ENCODE measurements at regions not wholly inside any gene's neighbourhood (a gene's known extent, or its start where the extent isn't known, plus 50 kb on each side); places are given as distances from the start of the nearest gene placed in this dataset.

GRCh38 chr11:105443623-105444022 lies 166.2 kb upstream of the GRIA4 start:
- no peak for TF ChIP-seq CTCF (IDR thresholded peaks at IDR 0.05; ENCODE audit: unreplicated experiment)
- Mint-ChIP-seq H3K27ac (ENCODE audit: low read depth, unreplicated experiment) (no peak overlapping the region), H3K36me3 (ENCODE audit: insufficient read depth, unreplicated experiment) (no peaks in the 10 kb centered on the region), H3K27me3 (ENCODE audit: insufficient read depth, unreplicated experiment) (no peaks in the 10 kb centered on the region), H3K4me1 (ENCODE audit: insufficient read depth, unreplicated experiment) (no peaks in the 10 kb centered on the region), H3K9me3 (ENCODE audit: unreplicated experiment) (peaks cover 18% of the 10 kb centered on the region), H3K4me3 (ENCODE audit: unreplicated experiment) (no peak overlapping the region)
- ChIA-PET POLR2A (no interaction called here), CTCF (no interaction called here)
- no peak for DNase-seq (ENCODE audit: unreplicated experiment)
- no TSS peak for BruUV-seq (replicated peaks)
- intact Hi-C loops (cut with micrococcal nuclease), result no loop called here

- ChIA-PET CTCF (no interaction called here), POLR2A (no interaction called here)
- no peak overlapping the region for H3K4me3 Mint-ChIP-seq (ENCODE audit: unreplicated experiment)
- no peak overlapping the region for H3K27ac Mint-ChIP-seq (ENCODE audit: low read depth, unreplicated experiment)
- H3K27me3 Mint-ChIP-seq (ENCODE audit: insufficient read depth, unreplicated experiment), result no peaks in the 10 kb centered on the region
- peaks cover 6% of the 10 kb centered on the region for H3K4me1 Mint-ChIP-seq (ENCODE audit: insufficient read depth, unreplicated experiment)
- no peaks in the 10 kb centered on the region for H3K9me3 Mint-ChIP-seq (ENCODE audit: unreplicated experiment)
- DNase-seq (ENCODE audit: unreplicated experiment), result no peak
- TF ChIP-seq CTCF (IDR thresholded peaks at IDR 0.05; ENCODE audit: unreplicated experiment), result no peak
- H3K36me3 Mint-ChIP-seq (ENCODE audit: insufficient read depth, unreplicated experiment), result no peaks in the 10 kb centered on the region
- intact Hi-C loops (cut with micrococcal nuclease), result no loop called here
- BruUV-seq (replicated peaks), result no TSS peak
These were observed 177.5 kb upstream of the GRIA4 start for GRCh38 chr11:105432241-105432995.

- Mint-ChIP-seq H3K4me3 (ENCODE audit: unreplicated experiment) (no peak overlapping the region), H3K36me3 (ENCODE audit: insufficient read depth, unreplicated experiment) (no peaks in the 10 kb centered on the region), H3K27ac (ENCODE audit: low read depth, unreplicated experiment) (no peak overlapping the region), H3K27me3 (ENCODE audit: insufficient read depth, unreplicated experiment) (no peaks in the 10 kb centered on the region), H3K9me3 (ENCODE audit: unreplicated experiment) (no peaks in the 10 kb centered on the region), H3K4me1 (ENCODE audit: insufficient read depth, unreplicated experiment) (peaks cover 6% of the 10 kb centered on the region)
- CTCF ChIA-PET, result no interaction called here
- no peak for DNase-seq (ENCODE audit: unreplicated experiment)
- intact Hi-C loops (cut with micrococcal nuclease), result no loop called here
- BruUV-seq (replicated peaks), result no TSS peak
- no peak for TF ChIP-seq CTCF (IDR thresholded peaks at IDR 0.05; ENCODE audit: unreplicated experiment)
- POLR2A ChIA-PET, result interaction anchor here (0.7 kb wide), 1 partner anchor 9 kb away, joined by 3 read pairs; no protein-coding TSS in a partner anchor
These were observed 180.6 kb upstream of the GRIA4 start for GRCh38 chr11:105429096-105429910.

GRCh38 chr11:105407101-105407500 lies 202.8 kb upstream of the GRIA4 start:
- ChIA-PET POLR2A (no interaction called here), CTCF (no interaction called here)
- Mint-ChIP-seq H3K9me3 (ENCODE audit: unreplicated experiment) (no peaks in the 10 kb centered on the region), H3K4me1 (ENCODE audit: insufficient read depth, unreplicated experiment) (no peaks in the 10 kb centered on the region), H3K27me3 (ENCODE audit: insufficient read depth, unreplicated experiment) (no peaks in the 10 kb centered on the region), H3K4me3 (ENCODE audit: unreplicated experiment) (no peak overlapping the region), H3K27ac (ENCODE audit: low read depth, unreplicated experiment) (no peak overlapping the region), H3K36me3 (ENCODE audit: insufficient read depth, unreplicated experiment) (no peaks in the 10 kb centered on the region)
- no TSS peak for BruUV-seq (replicated peaks)
- TF ChIP-seq CTCF (IDR thresholded peaks at IDR 0.05; ENCODE audit: unreplicated experiment), result no peak
- no peak for DNase-seq (ENCODE audit: unreplicated experiment)
- intact Hi-C loops (cut with micrococcal nuclease), result no loop called here
